ENCODE measurements at regions not wholly inside any gene's neighbourhood (a gene's known extent, or its start where the extent isn't known, plus 50 kb on each side); places are given as distances from the start of the nearest gene placed in this dataset.

GRCh38 chr18:29586210-29586609 is 1409.3 kb upstream of the CDH2 start:
- H3K36me3 ChIP-seq, result no peaks in the 10 kb centered on the region
- no peak for TF ChIP-seq CTCF (IDR thresholded peaks at IDR 0.05)
- H3K27ac ChIP-seq, result no peak overlapping the region
- H3K27me3 ChIP-seq (ENCODE audit: low read depth), result no peaks in the 10 kb centered on the region
- H3K4me3 ChIP-seq, result no peak overlapping the region
- no peaks in the 10 kb centered on the region for H3K9me3 ChIP-seq
- H3K4me1 ChIP-seq, result no peaks in the 10 kb centered on the region
- intact Hi-C loops (cut with DNase I), result no loop called here
- ATAC-seq (no peak), DNase-seq (no peak)

- Histone ChIP-seq H3K27me3 (ENCODE audit: low read depth) (no peaks in the 10 kb centered on the region), H3K4me1 (no peaks in the 10 kb centered on the region), H3K9me3 (no peaks in the 10 kb centered on the region), H3K27ac (no peak overlapping the region), H3K4me3 (no peak overlapping the region), H3K36me3 (no peaks in the 10 kb centered on the region)
- no peak for TF ChIP-seq CTCF (IDR thresholded peaks at IDR 0.05)
- no peak for DNase-seq
- intact Hi-C loops (cut with DNase I), result no loop called here
- no peak for ATAC-seq
These were observed 1383.3 kb upstream of the CDH2 start for GRCh38 chr18:29560270-29560669.

GRCh38 chr18:29556070-29556469 is 1379.1 kb upstream of the CDH2 start:
- TF ChIP-seq CTCF (IDR thresholded peaks at IDR 0.05), result no peak
- no peak overlapping the region for H3K4me3 ChIP-seq
- H3K27ac ChIP-seq, result no peak overlapping the region
- H3K36me3 ChIP-seq, result no peaks in the 10 kb centered on the region
- DNase-seq (no peak), ATAC-seq (no peak)
- no peaks in the 10 kb centered on the region for H3K9me3 ChIP-seq
- no peaks in the 10 kb centered on the region for H3K4me1 ChIP-seq
- intact Hi-C loops (cut with DNase I), result no loop called here
- H3K27me3 ChIP-seq (ENCODE audit: low read depth), result no peaks in the 10 kb centered on the region

- no peak overlapping the region for H3K4me3 ChIP-seq
- no peaks in the 10 kb centered on the region for H3K36me3 ChIP-seq
- intact Hi-C loops (cut with DNase I), result no loop called here
- no peaks in the 10 kb centered on the region for H3K9me3 ChIP-seq
- no peak for ATAC-seq
- no peak for TF ChIP-seq CTCF (IDR thresholded peaks at IDR 0.05)
- no peaks in the 10 kb centered on the region for H3K27me3 ChIP-seq (ENCODE audit: low read depth)
- DNase-seq, result no peak
- no peaks in the 10 kb centered on the region for H3K4me1 ChIP-seq
- H3K27ac ChIP-seq, result no peak overlapping the region
These were observed 1372.8 kb upstream of the CDH2 start for GRCh38 chr18:29549759-29550158.

- intact Hi-C loops (cut with DNase I), result no loop called here
- no peak for ATAC-seq
- DNase-seq, result no peak
- no peak for TF ChIP-seq CTCF (IDR thresholded peaks at IDR 0.05)
- H3K4me1 ChIP-seq, result no peaks in the 10 kb centered on the region
- H3K4me3 ChIP-seq, result no peak overlapping the region
- H3K27me3 ChIP-seq (ENCODE audit: low read depth), result no peaks in the 10 kb centered on the region
- no peak overlapping the region for H3K27ac ChIP-seq
- no peaks in the 10 kb centered on the region for H3K9me3 ChIP-seq
- H3K36me3 ChIP-seq, result no peaks in the 10 kb centered on the region
These were observed 1370.7 kb upstream of the CDH2 start for GRCh38 chr18:29547626-29548025.

- intact Hi-C loops (cut with DNase I), result no loop called here
- Histone ChIP-seq H3K27ac (no peak overlapping the region), H3K4me1 (no peaks in the 10 kb centered on the region), H3K27me3 (ENCODE audit: low read depth) (no peaks in the 10 kb centered on the region), H3K4me3 (no peak overlapping the region), H3K36me3 (no peaks in the 10 kb centered on the region), H3K9me3 (no peaks in the 10 kb centered on the region)
- no peak for TF ChIP-seq CTCF (IDR thresholded peaks at IDR 0.05)
- ATAC-seq (no peak), DNase-seq (no peak)
These were observed 1363.6 kb upstream of the CDH2 start for GRCh38 chr18:29540548-29540947.

All from lower lobe of right lung (tissue), 2 donors.